WTC11 (cell line): ENCODE measurements at regions not wholly inside any gene's neighbourhood (a gene's known extent, or its start where the extent isn't known, plus 50 kb on each side); places are given as distances from the start of the nearest gene placed in this dataset.

Source experiments
- ATAC-seq: fragments of 200-7000 bp; cut with Tn5 transposase; 2 replicates; pipeline ENCODE4 v1.10.0; 2021; ENCODE audit warnings: mild to moderate bottlenecking, moderate library complexity
- CTCF ChIA-PET: fragments of 300-600 bp; sonication (Branson Sonifier 250); formaldehyde crosslinking; loops from one replicate; lab custom pipeline; 2021; ENCODE audit warnings: antibody characterized with exemption; lab: Charles Lee
- POLR2A ChIA-PET: fragments of 350-600 bp; sonication (Branson Sonifier 250); formaldehyde crosslinking; loops from one replicate; lab custom pipeline; 2021; ENCODE audit warnings: antibody characterized with exemption; lab: Charles Lee
- DNase-seq: peaks from one replicate; pipeline ENCODE4 v3.0.0; 2021; ENCODE audit warnings: low spot score
- H3K27ac Mint-ChIP-seq: 2 replicates; pipeline ENCODE4 v1.8.0; 2021; ENCODE audit warnings: mixed read lengths
- H3K27me3 Mint-ChIP-seq: 2 replicates; pipeline ENCODE4 v1.8.0; 2021; ENCODE audit warnings: low read depth, mild to moderate bottlenecking, moderate library complexity, mixed read lengths
- H3K36me3 Mint-ChIP-seq: 2 replicates; pipeline ENCODE4 v1.8.0; 2021; ENCODE audit warnings: mixed read lengths
- H3K4me1 Mint-ChIP-seq: 2 replicates; pipeline ENCODE4 v1.8.0; 2022; ENCODE audit warnings: mixed read lengths
- H3K4me3 Mint-ChIP-seq: 2 replicates; pipeline ENCODE4 v1.8.0; 2021; ENCODE audit warnings: mild to moderate bottlenecking, moderate library complexity, mixed read lengths
- H3K9me3 Mint-ChIP-seq: 2 replicates; pipeline ENCODE4 v1.8.0; 2021; ENCODE audit warnings: mixed read lengths
- AFF4 ChIP-seq: sonication (generic); formaldehyde crosslinking; IDR thresholded peaks from 2 replicates; pipeline ENCODE4 v1.8.1; 2023; ENCODE audit warnings: mild to moderate bottlenecking, missing genetic modification reagents, borderline replicate concordance
- AR ChIP-seq: fragments of 250-450 bp; sonication (Bioruptor Pico); IDR thresholded peaks from 2 replicates; pipeline ENCODE4 v1.9.0; 2021; ENCODE audit warnings: mild to moderate bottlenecking
- ARID4B ChIP-seq: sonication (generic); formaldehyde crosslinking; IDR thresholded peaks from 2 replicates; pipeline ENCODE4 v1.8.0; 2023; ENCODE audit warnings: missing genetic modification reagents, mild to moderate bottlenecking, borderline replicate concordance
- ATF1 ChIP-seq: sonication (generic); formaldehyde crosslinking; IDR thresholded peaks from 2 replicates; pipeline ENCODE4 v1.8.1; 2023; ENCODE audit warnings: mild to moderate bottlenecking, moderate library complexity, missing genetic modification reagents
- ATF3 ChIP-seq: sonication (generic); formaldehyde crosslinking; conservative IDR thresholded peaks from 2 replicates; pipeline ENCODE4 v1.8.1; 2022; ENCODE audit warnings: mild to moderate bottlenecking, missing genetic modification reagents
- CREM ChIP-seq: sonication (generic); formaldehyde crosslinking; IDR thresholded peaks from 2 replicates; pipeline ENCODE4 v1.8.1; 2022; ENCODE audit warnings: mild to moderate bottlenecking, missing genetic modification reagents, moderate library complexity
- CTCF ChIP-seq: fragments of 200-600 bp; IDR thresholded peaks from 2 replicates; pipeline ENCODE4 v1.8.0; 2022; ENCODE audit warnings: antibody characterized with exemption
- ESRRA ChIP-seq: sonication (generic); formaldehyde crosslinking; IDR thresholded peaks from 2 replicates; pipeline ENCODE4 v1.8.1; 2022; ENCODE audit warnings: mild to moderate bottlenecking, missing genetic modification reagents, borderline replicate concordance
- ETV6 ChIP-seq: sonication (generic); formaldehyde crosslinking; IDR thresholded peaks from 2 replicates; pipeline ENCODE4 v1.8.1; 2022; ENCODE audit warnings: mild to moderate bottlenecking, missing genetic modification reagents
- GRHL2 ChIP-seq: fragments of 250-450 bp; sonication (Bioruptor Pico); IDR thresholded peaks from 2 replicates; pipeline ENCODE4 v1.8.0; 2022; ENCODE audit warnings: mild to moderate bottlenecking, moderate library complexity; ENCODE audit not compliant: insufficient replicate concordance, severe bottlenecking
- KAT7 ChIP-seq: sonication (generic); formaldehyde crosslinking; IDR thresholded peaks from 2 replicates; pipeline ENCODE4 v1.8.1; 2023; ENCODE audit warnings: missing genetic modification reagents, mild to moderate bottlenecking, borderline replicate concordance
- MYBL2 ChIP-seq: sonication (generic); formaldehyde crosslinking; IDR thresholded peaks from 2 replicates; pipeline ENCODE4 v1.8.1; 2023; ENCODE audit warnings: mild to moderate bottlenecking, moderate library complexity, missing genetic modification reagents
- NFE2L1 ChIP-seq: sonication (generic); formaldehyde crosslinking; IDR thresholded peaks from 2 replicates; pipeline ENCODE4 v1.8.1; 2023; ENCODE audit warnings: missing genetic modification reagents
- PRRX2 ChIP-seq: fragments of 250-450 bp; sonication (Bioruptor Pico); IDR thresholded peaks from 2 replicates; pipeline ENCODE4 v1.8.0; 2021; ENCODE audit warnings: mild to moderate bottlenecking
- RELA ChIP-seq: sonication (generic); formaldehyde crosslinking; IDR thresholded peaks from 2 replicates; pipeline ENCODE4 v1.8.1; 2022; ENCODE audit warnings: missing genetic modification reagents, mild to moderate bottlenecking, borderline replicate concordance
- USF1 ChIP-seq: sonication (generic); formaldehyde crosslinking; IDR thresholded peaks from 2 replicates; pipeline ENCODE4 v1.8.0; 2022; ENCODE audit warnings: mild to moderate bottlenecking, missing genetic modification reagents
- ZBTB43 ChIP-seq: sonication (generic); formaldehyde crosslinking; IDR thresholded peaks from 2 replicates; pipeline ENCODE4 v1.8.1; 2023; ENCODE audit warnings: mild to moderate bottlenecking, missing genetic modification reagents
- ZNF425 ChIP-seq: fragments of 250-450 bp; sonication (Bioruptor Pico); conservative IDR thresholded peaks from 2 replicates; pipeline ENCODE4 v1.9.0; 2021; ENCODE audit warnings: mild to moderate bottlenecking
- ZNF671 ChIP-seq: fragments of 250-450 bp; sonication (Bioruptor Pico); IDR thresholded peaks from 2 replicates; pipeline ENCODE4 v1.8.0; 2021; ENCODE audit warnings: mild to moderate bottlenecking

GRCh38 chr5:124919747-124920525 lies 173.5 kb upstream of the ZNF608 start:
- peaks cover 8% of the 10 kb centered on the region for H3K27me3 Mint-ChIP-seq
- H3K4me1 Mint-ChIP-seq, result no peaks in the 10 kb centered on the region
- H3K36me3 Mint-ChIP-seq, result peaks cover 6% of the 10 kb centered on the region
- H3K27ac Mint-ChIP-seq, result no peak overlapping the region
- POLR2A ChIA-PET, result interaction anchor here (0.9 kb wide), 1 partner anchor 44 kb away, joined by 3 read pairs; no protein-coding TSS in a partner anchor
- H3K4me3 Mint-ChIP-seq, result no peak overlapping the region
- H3K9me3 Mint-ChIP-seq, result peaks cover 18% of the 10 kb centered on the region
- DNase-seq, result no peak
- ATAC-seq, result peak; percentile 51
- CTCF ChIA-PET, result interaction anchor here (0.5 kb wide), 1 partner anchor 12 kb away, joined by 3 read pairs; no protein-coding TSS in a partner anchor
- TF ChIP-seq NFE2L1 (CRISPR knock-in tag), result no peak
- TF ChIP-seq ATF3 (CRISPR knock-in tag), result no peak
- no peak for TF ChIP-seq USF1 (CRISPR knock-in tag)
- TF ChIP-seq AR (CRISPR knock-in tag), result no peak
- TF ChIP-seq ATF1, result no peak
- no peak for TF ChIP-seq CREM (CRISPR knock-in tag)
- TF ChIP-seq ESRRA, result no peak
- no peak for TF ChIP-seq ZNF671
- TF ChIP-seq RELA, result no peak
- TF ChIP-seq ARID4B (CRISPR knock-in tag), result no peak
- no peak for TF ChIP-seq CTCF
- TF ChIP-seq ETV6 (CRISPR knock-in tag), result no peak
- TF ChIP-seq ZNF425 (CRISPR knock-in tag), result no peak
- no peak for TF ChIP-seq PRRX2 (CRISPR knock-in tag)
- no peak for TF ChIP-seq AFF4 (CRISPR knock-in tag)
- TF ChIP-seq MYBL2 (CRISPR knock-in tag), result no peak
- no peak for TF ChIP-seq KAT7 (CRISPR knock-in tag)
- no peak for TF ChIP-seq ZBTB43 (CRISPR knock-in tag)
- no peak for TF ChIP-seq GRHL2 (CRISPR knock-in tag)
